ENCODE measurements at regions not wholly inside any gene's neighbourhood (a gene's known extent, or its start where the extent isn't known, plus 50 kb on each side); places are given as distances from the start of the nearest gene placed in this dataset.

- Histone ChIP-seq H3K36me3 (ENCODE audit: control insufficient read depth, insufficient read depth, low read length) (no peaks in the 10 kb centered on the region), H3K27me3 (ENCODE audit: control insufficient read depth, insufficient read depth, low read length) (no peaks in the 10 kb centered on the region), H3K4me2 (ENCODE audit: extremely low read depth, insufficient read depth, low read length) (no peak overlapping the region), H3K4me1 (ENCODE audit: control insufficient read depth, extremely low read depth, insufficient read depth, low read length) (no peaks in the 10 kb centered on the region), H3K27ac (ENCODE audit: insufficient read depth, low read length) (no peak overlapping the region), H4K20me1 (ENCODE audit: control insufficient read depth, extremely low read depth, insufficient read depth, low read length) (no peaks in the 10 kb centered on the region), H3K79me2 (ENCODE audit: control insufficient read depth, insufficient read depth, low read length) (no peaks in the 10 kb centered on the region), H3K9ac (ENCODE audit: insufficient read depth, low read length) (no peak overlapping the region), H3K4me3 (replicated peaks in 1 of 4; ENCODE audit: control extremely low read depth in 1 of 4, insufficient read depth in 1 of 4, low read depth in 3 of 4, low read length in 4 of 4) (no peak overlapping the region), H2AFZ (ENCODE audit: low read length) (no peak overlapping the region), H3K9me3 (ENCODE audit: control insufficient read depth, insufficient read depth, low read depth, low read length) (no peaks in the 10 kb centered on the region)
- TF ChIP-seq EZH2 (IDR thresholded peaks at IDR 0.05; ENCODE audit: low read length, missing control alignments) (no peak), CTCF (conservative IDR thresholded peaks at IDR 0.05 in 1 of 2, IDR thresholded peaks at IDR 0.05 in 1 of 2; ENCODE audit: low read depth in 1 of 2, low read length in 2 of 2) (no peak)
- DNase-seq (ENCODE audit: low read depth in 2 of 2): no peak
These were observed 183.3 kb upstream of the ROPN1 start for GRCh38 chr3:124174910-124175874.

- Histone ChIP-seq H2AFZ (ENCODE audit: low read length) (no peak overlapping the region), H3K9ac (ENCODE audit: insufficient read depth, low read length) (no peak overlapping the region), H3K27me3 (ENCODE audit: control insufficient read depth, insufficient read depth, low read length) (no peaks in the 10 kb centered on the region), H3K4me3 (replicated peaks in 1 of 4; ENCODE audit: control extremely low read depth in 1 of 4, insufficient read depth in 1 of 4, low read depth in 3 of 4, low read length in 4 of 4) (no peak overlapping the region), H3K27ac (ENCODE audit: insufficient read depth, low read length) (no peak overlapping the region), H3K4me1 (ENCODE audit: control insufficient read depth, extremely low read depth, insufficient read depth, low read length) (no peaks in the 10 kb centered on the region), H3K4me2 (ENCODE audit: extremely low read depth, insufficient read depth, low read length) (no peak overlapping the region), H3K9me3 (ENCODE audit: control insufficient read depth, insufficient read depth, low read depth, low read length) (no peaks in the 10 kb centered on the region), H3K79me2 (ENCODE audit: control insufficient read depth, insufficient read depth, low read length) (no peaks in the 10 kb centered on the region), H4K20me1 (ENCODE audit: control insufficient read depth, extremely low read depth, insufficient read depth, low read length) (no peaks in the 10 kb centered on the region), H3K36me3 (ENCODE audit: control insufficient read depth, insufficient read depth, low read length) (no peaks in the 10 kb centered on the region)
- TF ChIP-seq EZH2 (IDR thresholded peaks at IDR 0.05; ENCODE audit: low read length, missing control alignments) (no peak), CTCF (conservative IDR thresholded peaks at IDR 0.05 in 1 of 2, IDR thresholded peaks at IDR 0.05 in 1 of 2; ENCODE audit: low read depth in 1 of 2, low read length in 2 of 2) (no peak)
- DNase-seq (ENCODE audit: low read depth in 2 of 2): no peak
These were observed 185.1 kb upstream of the ROPN1 start for GRCh38 chr3:124177071-124177470.

- TF ChIP-seq EZH2 (IDR thresholded peaks at IDR 0.05; ENCODE audit: low read length, missing control alignments) (no peak), CTCF (conservative IDR thresholded peaks at IDR 0.05 in 1 of 2, IDR thresholded peaks at IDR 0.05 in 1 of 2; ENCODE audit: low read depth in 1 of 2, low read length in 2 of 2) (no peak)
- no peak overlapping the region for H3K27ac ChIP-seq (ENCODE audit: insufficient read depth, low read length)
- H3K9me3 ChIP-seq (ENCODE audit: control insufficient read depth, insufficient read depth, low read depth, low read length): no peaks in the 10 kb centered on the region
- H3K4me3 ChIP-seq (replicated peaks in 1 of 4; ENCODE audit: control extremely low read depth in 1 of 4, insufficient read depth in 1 of 4, low read depth in 3 of 4, low read length in 4 of 4): no peak overlapping the region
- H4K20me1 ChIP-seq (ENCODE audit: control insufficient read depth, extremely low read depth, insufficient read depth, low read length): no peaks in the 10 kb centered on the region
- peak in 1 of 2 donors; percentile 51 for DNase-seq (ENCODE audit: low read depth in 2 of 2)
- no peak overlapping the region for H3K9ac ChIP-seq (ENCODE audit: insufficient read depth, low read length)
- H3K4me1 ChIP-seq (ENCODE audit: control insufficient read depth, extremely low read depth, insufficient read depth, low read length): no peaks in the 10 kb centered on the region
- no peaks in the 10 kb centered on the region for H3K36me3 ChIP-seq (ENCODE audit: control insufficient read depth, insufficient read depth, low read length)
- no peak overlapping the region for H2AFZ ChIP-seq (ENCODE audit: low read length)
- no peaks in the 10 kb centered on the region for H3K79me2 ChIP-seq (ENCODE audit: control insufficient read depth, insufficient read depth, low read length)
- no peaks in the 10 kb centered on the region for H3K27me3 ChIP-seq (ENCODE audit: control insufficient read depth, insufficient read depth, low read length)
- H3K4me2 ChIP-seq (ENCODE audit: extremely low read depth, insufficient read depth, low read length): no peak overlapping the region
These were observed 186.6 kb upstream of the ROPN1 start for GRCh38 chr3:124178531-124178930.

All from fibroblast of lung (primary cell).